OCI-LY1 (cell line): ENCODE measurements at regions not wholly inside any gene's neighbourhood (a gene's known extent, or its start where the extent isn't known, plus 50 kb on each side); places are given as distances from the start of the nearest gene placed in this dataset.

Experiments
- CTCF ChIP-seq: fragments of 200-600 bp; sonication (generic), shearing (Covaris generic); IDR thresholded peaks from 2 replicates; pipeline ENCODE4 v1.5.1; 2017; ENCODE audit warnings: mild to moderate bottlenecking, antibody characterized with exemption, low read length, moderate library complexity, mixed read lengths
- EZH2 ChIP-seq: fragments of 200-600 bp; sonication (generic), shearing (Covaris generic); IDR thresholded peaks from 2 replicates; pipeline ENCODE4 v1.8.0; 2017; ENCODE audit warnings: borderline replicate concordance, mixed run types, mild to moderate bottlenecking, antibody characterized with exemption, low read length, moderate library complexity, mixed read lengths

- TF ChIP-seq CTCF (no peak), EZH2 (no peak)
Observed at GRCh38 chr10:89904755-89905154, 203.4 kb downstream of the KIF20B start.
